OCI-LY7 (cell line): ENCODE measurements at regions not wholly inside any gene's neighbourhood (a gene's known extent, or its start where the extent isn't known, plus 50 kb on each side); places are given as distances from the start of the nearest gene placed in this dataset.

Experiments
- BruUV-seq: library from RNA; stranded (reverse); fragments of 400-500 nt; replicated peaks from 2 replicates; lab custom pipeline; 2021; lab: Mats Ljungman, UMichigan
- CTCF ChIA-PET: fragments of 300-600 bp; sonication (Branson Sonifier 250); formaldehyde crosslinking; loops from one replicate; lab custom pipeline; 2022; ENCODE audit warnings: antibody characterized with exemption; ENCODE audit not compliant: unreplicated experiment; lab: Charles Lee
- POLR2A ChIA-PET: fragments of 300-600 bp; sonication (Branson Sonifier 250); formaldehyde crosslinking; loops from one replicate; lab custom pipeline; 2022; ENCODE audit warnings: antibody characterized with exemption; lab: Charles Lee
- DNase-seq: peaks from one replicate; pipeline ENCODE4 v3.0.0-alpha.2; 2015; ENCODE audit warnings: low spot score
- H2AFZ ChIP-seq: fragments of 200-600 bp; sonication (generic), shearing (Covaris generic); 2 replicates; pipeline ENCODE4 v1.6.1; 2014; ENCODE audit warnings: mild to moderate bottlenecking, antibody characterized with exemption, low read length, moderate library complexity
- H3K27ac ChIP-seq: fragments of 200-600 bp; sonication (generic); 2 replicates; pipeline ENCODE4 v1.5.1; 2014; ENCODE audit warnings: mixed run types, low read depth, mild to moderate bottlenecking, moderate library complexity, low read length, inconsistent platforms; ENCODE audit not compliant: poor library complexity, severe bottlenecking
- H3K36me3 ChIP-seq: fragments of 200-600 bp; sonication (generic); 2 replicates; pipeline ENCODE4 v1.6.1; 2014; ENCODE audit warnings: mild to moderate bottlenecking, antibody characterized with exemption, low read length, moderate library complexity, mixed read lengths; ENCODE audit not compliant: insufficient read depth
- H3K4me1 ChIP-seq: fragments of 200-600 bp; sonication (generic); 2 replicates; pipeline ENCODE4 v1.5.1; 2014; ENCODE audit warnings: mild to moderate bottlenecking, low read length; ENCODE audit not compliant: insufficient read depth, poor library complexity, severe bottlenecking
- H3K4me2 ChIP-seq: fragments of 200-600 bp; sonication (generic); 2 replicates; pipeline ENCODE4 v1.6.1; 2014; ENCODE audit warnings: mild to moderate bottlenecking, low read length
- H3K4me3 ChIP-seq: fragments of 200-600 bp; sonication (generic); 2 replicates; pipeline ENCODE4 v1.5.1; 2014; ENCODE audit warnings: mild to moderate bottlenecking, low read depth, low read length; ENCODE audit not compliant: poor library complexity, severe bottlenecking
- H3K79me2 ChIP-seq: fragments of 200-600 bp; sonication (generic); 2 replicates; pipeline ENCODE4 v1.6.1; 2016; ENCODE audit warnings: low read depth, mild to moderate bottlenecking, low read length, moderate library complexity, mixed read lengths; ENCODE audit not compliant: insufficient read depth
- H3K9me2 ChIP-seq: fragments of 200-600 bp; sonication (generic); 2 replicates; pipeline ENCODE4 v1.6.1; 2016; ENCODE audit warnings: mild to moderate bottlenecking, low read length, mixed read lengths; ENCODE audit not compliant: insufficient read depth
- H3K9me3 ChIP-seq: fragments of 200-600 bp; sonication (generic); 2 replicates; pipeline ENCODE4 v1.6.1; 2014; ENCODE audit warnings: mild to moderate bottlenecking, mixed run types, low read length, mixed read lengths
- H4K20me1 ChIP-seq: fragments of 200-600 bp; sonication (generic); 2 replicates; pipeline ENCODE4 v1.6.1; 2014; ENCODE audit warnings: mild to moderate bottlenecking, antibody characterized with exemption, low read length, moderate library complexity, mixed read lengths; ENCODE audit not compliant: insufficient read depth
- EZH2phosphoT487 ChIP-seq: fragments of 200-600 bp; sonication (generic); IDR thresholded peaks from 2 replicates; pipeline ENCODE4 v1.6.1; 2018; ENCODE audit warnings: low read depth, borderline replicate concordance, mild to moderate bottlenecking, mixed run types, antibody characterized with exemption, low read length, moderate library complexity, mixed read lengths
- intact Hi-C: fragments of 100-400 bp; cut with micrococcal nuclease; formaldehyde crosslinking; loops from one replicate; pipeline ENCODE4 v1.10.0; 2022; ENCODE audit not compliant: unreplicated experiment
- TF ChIP-seq, protein P1 (sequence below): fragments of 200-600 bp; sonication (generic); conservative IDR thresholded peaks from 2 replicates; pipeline ENCODE4 v1.5.1; 2014; ENCODE audit warnings: mild to moderate bottlenecking, antibody characterized with exemption, low read length, moderate library complexity, mixed read lengths

DNA sequence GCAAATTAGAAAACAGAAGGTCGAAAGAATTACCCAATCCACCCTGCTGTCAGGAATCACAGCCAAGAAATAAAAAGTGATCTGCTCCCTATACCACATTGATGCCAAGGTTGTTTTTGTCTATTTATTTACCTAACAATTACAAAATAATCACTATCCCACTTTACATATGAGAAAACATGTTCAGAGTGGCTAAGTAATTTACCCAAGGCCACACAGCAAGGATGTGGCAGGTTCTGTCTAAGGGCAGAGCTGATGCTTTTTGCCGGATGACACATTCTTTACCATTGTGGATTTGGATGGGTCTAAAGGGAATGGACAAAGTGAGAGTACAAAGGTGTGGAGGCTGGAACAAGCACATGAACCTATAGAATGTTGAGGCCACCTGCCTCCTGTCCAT lies 460.7 kb downstream of the INSC start:
- no peak for DNase-seq
- ChIA-PET POLR2A (no interaction called here), CTCF (no interaction called here)
- Histone ChIP-seq H3K79me2 (no peaks in the 10 kb centered on the region), H2AFZ (no peak overlapping the region), H3K9me2 (no peaks in the 10 kb centered on the region), H3K4me3 (no peak overlapping the region), H3K9me3 (no peaks in the 10 kb centered on the region), H4K20me1 (no peaks in the 10 kb centered on the region), H3K4me1 (no peaks in the 10 kb centered on the region), H3K27ac (no peak overlapping the region), H3K36me3 (no peaks in the 10 kb centered on the region), H3K4me2 (no peak overlapping the region)
- intact Hi-C loops: no loop called here
- no TSS peak for BruUV-seq
- TF ChIP-seq EZH2phosphoT487: no peak
- TF ChIP-seq, protein P1, sequence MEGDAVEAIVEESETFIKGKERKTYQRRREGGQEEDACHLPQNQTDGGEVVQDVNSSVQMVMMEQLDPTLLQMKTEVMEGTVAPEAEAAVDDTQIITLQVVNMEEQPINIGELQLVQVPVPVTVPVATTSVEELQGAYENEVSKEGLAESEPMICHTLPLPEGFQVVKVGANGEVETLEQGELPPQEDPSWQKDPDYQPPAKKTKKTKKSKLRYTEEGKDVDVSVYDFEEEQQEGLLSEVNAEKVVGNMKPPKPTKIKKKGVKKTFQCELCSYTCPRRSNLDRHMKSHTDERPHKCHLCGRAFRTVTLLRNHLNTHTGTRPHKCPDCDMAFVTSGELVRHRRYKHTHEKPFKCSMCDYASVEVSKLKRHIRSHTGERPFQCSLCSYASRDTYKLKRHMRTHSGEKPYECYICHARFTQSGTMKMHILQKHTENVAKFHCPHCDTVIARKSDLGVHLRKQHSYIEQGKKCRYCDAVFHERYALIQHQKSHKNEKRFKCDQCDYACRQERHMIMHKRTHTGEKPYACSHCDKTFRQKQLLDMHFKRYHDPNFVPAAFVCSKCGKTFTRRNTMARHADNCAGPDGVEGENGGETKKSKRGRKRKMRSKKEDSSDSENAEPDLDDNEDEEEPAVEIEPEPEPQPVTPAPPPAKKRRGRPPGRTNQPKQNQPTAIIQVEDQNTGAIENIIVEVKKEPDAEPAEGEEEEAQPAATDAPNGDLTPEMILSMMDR: no peak

DNA sequence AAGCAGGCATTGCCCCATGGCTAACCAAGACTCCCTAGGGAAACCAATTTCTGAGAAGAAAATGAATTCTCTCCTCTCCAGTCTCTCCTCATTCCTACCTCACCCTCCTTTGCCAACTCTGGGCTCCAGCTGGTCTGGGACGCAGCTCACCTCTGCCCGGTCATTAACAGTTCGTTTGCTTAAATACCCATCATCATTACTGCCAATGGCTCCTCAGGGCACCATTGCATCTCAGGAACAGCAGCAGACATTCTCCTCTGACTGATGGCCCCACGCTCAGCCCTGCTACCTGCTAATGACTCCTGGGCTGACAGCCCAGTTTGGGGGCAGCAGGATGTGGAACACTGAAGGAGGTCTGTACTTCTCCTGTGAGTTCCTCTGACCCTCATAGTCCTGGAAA lies 462.0 kb downstream of the INSC start:
- ChIA-PET POLR2A (no interaction called here), CTCF (no interaction called here)
- Histone ChIP-seq H3K9me2 (no peaks in the 10 kb centered on the region), H3K9me3 (no peaks in the 10 kb centered on the region), H4K20me1 (no peaks in the 10 kb centered on the region), H3K27ac (no peak overlapping the region), H3K4me1 (no peaks in the 10 kb centered on the region), H3K36me3 (no peaks in the 10 kb centered on the region), H2AFZ (no peak overlapping the region), H3K79me2 (no peaks in the 10 kb centered on the region), H3K4me2 (no peak overlapping the region), H3K4me3 (no peak overlapping the region)
- TF ChIP-seq, protein P1: no peak
- TF ChIP-seq EZH2phosphoT487: no peak
- BruUV-seq: no TSS peak
- no peak for DNase-seq
- intact Hi-C loops: no loop called here

DNA sequence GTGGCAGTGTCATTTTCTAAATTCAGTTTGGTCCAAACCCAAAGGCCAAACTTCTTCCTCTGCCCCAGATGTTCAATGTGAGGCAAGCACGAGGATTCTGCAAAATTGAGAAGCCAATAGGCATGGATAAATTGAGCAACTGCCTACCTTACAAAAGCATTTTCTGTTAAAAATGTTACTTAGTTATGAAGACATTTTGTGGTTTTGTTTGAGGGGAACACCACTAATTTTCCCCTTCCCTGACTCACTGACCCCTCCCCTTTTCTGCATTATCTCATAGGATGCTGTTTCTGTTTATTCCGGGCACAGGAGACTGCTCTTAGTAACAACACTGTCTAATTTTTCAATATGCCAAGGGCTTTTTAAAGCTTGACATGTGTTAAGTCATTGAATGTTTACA lies 462.8 kb downstream of the INSC start:
- Histone ChIP-seq H4K20me1 (no peaks in the 10 kb centered on the region), H3K9me3 (no peaks in the 10 kb centered on the region), H3K79me2 (no peaks in the 10 kb centered on the region), H3K36me3 (no peaks in the 10 kb centered on the region), H3K4me3 (no peak overlapping the region), H3K4me2 (no peak overlapping the region), H2AFZ (no peak overlapping the region), H3K9me2 (no peaks in the 10 kb centered on the region), H3K27ac (no peak overlapping the region), H3K4me1 (no peaks in the 10 kb centered on the region)
- CTCF ChIA-PET: no interaction called here
- BruUV-seq: no TSS peak
- POLR2A ChIA-PET: interaction anchor here (0.7 kb wide), 1 partner anchor 46 kb away, joined by 4 read pairs; no protein-coding TSS in a partner anchor
- DNase-seq: no peak
- TF ChIP-seq, protein P1: no peak
- TF ChIP-seq EZH2phosphoT487: no peak
- intact Hi-C loops: no loop called here
